ENCODE measurements at regions not wholly inside any gene's neighbourhood (a gene's known extent, or its start where the extent isn't known, plus 50 kb on each side); places are given as distances from the start of the nearest gene placed in this dataset.
"Not testable (repeated sequence)": the region's sequence is repeated elsewhere in the genome, so short reads cannot be mapped to it uniquely, and the experiment has no call there.

GRCh38 chr18:44343570-44343969, 337.1 kb upstream of the SETBP1 start:
- no peak overlapping the region for H3K4me2 ChIP-seq
- no peaks in the 10 kb centered on the region for H3K36me3 ChIP-seq

GRCh38 chr18:44356566-44357157, 324.0 kb upstream of the SETBP1 start:
- H3K9me3 ChIP-seq (ENCODE audit: low read depth), result no peaks in the 10 kb centered on the region
- H3F3A ChIP-seq (ENCODE audit: low read depth), result peaks cover 5% of the 10 kb centered on the region
- H3K9ac ChIP-seq, result no peak overlapping the region
- Mint-ChIP-seq H3K36me3 (no peaks in the 10 kb centered on the region), H3K27me3 (ENCODE audit: insufficient read depth, low read depth) (peaks cover 6% of the 10 kb centered on the region), H3K4me1 (no peaks in the 10 kb centered on the region), H3K9me3 (peaks cover 9% of the 10 kb centered on the region), H3K27ac (no peak overlapping the region), H3K4me3 (no peak overlapping the region)
- no peak for DNase-seq (ENCODE audit: low spot score)
- TF ChIP-seq EZH2phosphoT487 (IDR thresholded peaks at IDR 0.05) (no peak), EZH2 (IDR thresholded peaks at IDR 0.05) (no peak), CTCF (IDR thresholded peaks at IDR 0.05) (no peak)
- no peaks in the 10 kb centered on the region for H4K20me1 ChIP-seq (ENCODE audit: low read depth)
- no peak overlapping the region for H3K4me2 ChIP-seq
- no peaks in the 10 kb centered on the region for H3K4me1 ChIP-seq
- no peaks in the 10 kb centered on the region for H3K27me3 ChIP-seq
- H2AFZ ChIP-seq (replicated peaks), result peak overlapping the region; percentile 89
- H3K36me3 ChIP-seq, result no peaks in the 10 kb centered on the region
- H3K79me2 ChIP-seq (ENCODE audit: low read depth), result no peaks in the 10 kb centered on the region
- no peak overlapping the region for H3K4me3 ChIP-seq
- no peak overlapping the region for H3K27ac ChIP-seq

More at GRCh38 chr18:44343570-44343969, 337.1 kb upstream of the SETBP1 start:
- H3K27ac Mint-ChIP-seq, result no peak overlapping the region
- Histone ChIP-seq H3F3A (ENCODE audit: low read depth) (no peaks in the 10 kb centered on the region), H2AFZ (replicated peaks) (no peak overlapping the region), H3K9ac (no peak overlapping the region), H3K27me3 (no peaks in the 10 kb centered on the region), H3K9me3 (ENCODE audit: low read depth) (peaks cover 1% of the 10 kb centered on the region), H3K79me2 (ENCODE audit: low read depth) (no peaks in the 10 kb centered on the region), H3K4me1 (no peaks in the 10 kb centered on the region), H4K20me1 (ENCODE audit: low read depth) (no peaks in the 10 kb centered on the region), H3K27ac (no peak overlapping the region), H3K4me3 (no peak overlapping the region)
- no peaks in the 10 kb centered on the region for H3K27me3 Mint-ChIP-seq (ENCODE audit: insufficient read depth, low read depth)
- DNase-seq (ENCODE audit: low spot score), result no peak
- H3K4me1 Mint-ChIP-seq, result peaks cover 4% of the 10 kb centered on the region
- H3K36me3 Mint-ChIP-seq, result no peaks in the 10 kb centered on the region
- TF ChIP-seq CTCF (IDR thresholded peaks at IDR 0.05) (no peak), EZH2 (IDR thresholded peaks at IDR 0.05) (no peak), EZH2phosphoT487 (IDR thresholded peaks at IDR 0.05) (no peak)
- H3K9me3 Mint-ChIP-seq, result no peaks in the 10 kb centered on the region
- H3K4me3 Mint-ChIP-seq, result no peak overlapping the region

- no peaks in the 10 kb centered on the region for H3K36me3 Mint-ChIP-seq
- Histone ChIP-seq H3K36me3 (no peaks in the 10 kb centered on the region), H3K79me2 (ENCODE audit: low read depth) (no peaks in the 10 kb centered on the region), H3K4me3 (no peak overlapping the region), H3K4me2 (no peak overlapping the region), H2AFZ (replicated peaks) (no peak overlapping the region), H3K27me3 (no peaks in the 10 kb centered on the region), H3K9ac (no peak overlapping the region), H3K4me1 (no peaks in the 10 kb centered on the region), H3K27ac (no peak overlapping the region), H3F3A (ENCODE audit: low read depth) (peaks cover 13% of the 10 kb centered on the region), H4K20me1 (ENCODE audit: low read depth) (no peaks in the 10 kb centered on the region), H3K9me3 (ENCODE audit: low read depth) (no peaks in the 10 kb centered on the region)
- H3K4me3 Mint-ChIP-seq, result no peak overlapping the region
- no peak overlapping the region for H3K27ac Mint-ChIP-seq
- DNase-seq (ENCODE audit: low spot score), result no peak
- peaks cover 9% of the 10 kb centered on the region for H3K9me3 Mint-ChIP-seq
- TF ChIP-seq CTCF (IDR thresholded peaks at IDR 0.05) (no peak), EZH2 (IDR thresholded peaks at IDR 0.05) (no peak), EZH2phosphoT487 (IDR thresholded peaks at IDR 0.05) (no peak)
- no peaks in the 10 kb centered on the region for H3K4me1 Mint-ChIP-seq
- peaks cover 8% of the 10 kb centered on the region for H3K27me3 Mint-ChIP-seq (ENCODE audit: insufficient read depth, low read depth)
These were observed 322.3 kb upstream of the SETBP1 start for GRCh38 chr18:44358402-44358801.

- not testable (repeated sequence) for H2AFZ ChIP-seq (replicated peaks); H3K36me3 ChIP-seq; H3K4me1 ChIP-seq; H3K27me3 ChIP-seq; H3K4me3 Mint-ChIP-seq; H3K79me2 ChIP-seq (ENCODE audit: low read depth); H4K20me1 ChIP-seq (ENCODE audit: low read depth); H3K9ac ChIP-seq; H3K4me3 ChIP-seq; H3K4me2 ChIP-seq; H3K36me3 Mint-ChIP-seq; H3K27ac ChIP-seq; H3K9me3 Mint-ChIP-seq; H3K27me3 Mint-ChIP-seq (ENCODE audit: insufficient read depth, low read depth); H3K9me3 ChIP-seq (ENCODE audit: low read depth); DNase-seq (ENCODE audit: low spot score); H3K4me1 Mint-ChIP-seq
- peaks cover 13% of the 10 kb centered on the region for H3F3A ChIP-seq (ENCODE audit: low read depth)
- peak overlapping the region; percentile 33 for H3K27ac Mint-ChIP-seq
These were observed 320.9 kb upstream of the SETBP1 start for GRCh38 chr18:44359741-44360140.

GRCh38 chr18:44362213-44362612, 318.5 kb upstream of the SETBP1 start:
- H3K36me3 Mint-ChIP-seq; H3K27me3 Mint-ChIP-seq (ENCODE audit: insufficient read depth, low read depth); H3K9me3 ChIP-seq (ENCODE audit: low read depth); H3K4me3 ChIP-seq; H2AFZ ChIP-seq (replicated peaks); H3K4me1 Mint-ChIP-seq; H4K20me1 ChIP-seq (ENCODE audit: low read depth); H3K4me3 Mint-ChIP-seq; H3K9ac ChIP-seq; H3K36me3 ChIP-seq; H3K4me1 ChIP-seq; DNase-seq (ENCODE audit: low spot score); H3K79me2 ChIP-seq (ENCODE audit: low read depth); H3K4me2 ChIP-seq; H3K27ac Mint-ChIP-seq; H3K27ac ChIP-seq; H3K9me3 Mint-ChIP-seq; H3K27me3 ChIP-seq: not testable (repeated sequence)
- peaks cover 13% of the 10 kb centered on the region for H3F3A ChIP-seq (ENCODE audit: low read depth)

Measured in neural progenitor cell (in vitro differentiated cells).